GM13976 (cell line): ENCODE measurements at regions not wholly inside any gene's neighbourhood (a gene's known extent, or its start where the extent isn't known, plus 50 kb on each side); places are given as distances from the start of the nearest gene placed in this dataset.

Source experiments
- DNase-seq: peaks from one replicate; pipeline ENCODE4 v3.0.0; 2012; ENCODE audit warnings: low spot score
- CTCF ChIP-seq: IDR thresholded peaks from 2 replicates; pipeline ENCODE4 v1.5.1; 2012; ENCODE audit warnings: borderline replicate concordance, mild to moderate bottlenecking; ENCODE audit not compliant: insufficient read depth; ENCODE audit errors: extremely low read depth, missing control alignments, control extremely low read depth
- in situ Hi-C: fragments of 300-500 bp; cut with MboI; formaldehyde crosslinking; loops from one replicate; pipeline ENCODE4 v1.12.0; 2022; ENCODE audit warnings: low sequenced_read_pairs, mixed read lengths, inconsistent platforms; ENCODE audit not compliant: unreplicated experiment

- DNase-seq: no peak
- no peak for TF ChIP-seq CTCF
- in situ Hi-C loops: no loop called here
Observed at GRCh38 chr5:160925281-160925680, 73.3 kb upstream of the ATP10B start.

- in situ Hi-C loops: no loop called here
- no peak for DNase-seq
- no peak for TF ChIP-seq CTCF
Observed at GRCh38 chr5:160923936-160924710, 72.1 kb upstream of the ATP10B start.

- DNase-seq: no peak
- in situ Hi-C loops: no loop called here
Observed at GRCh38 chr5:160923411-160923810, 71.4 kb upstream of the ATP10B start.

GRCh38 chr5:160922311-160922710, 70.3 kb upstream of the ATP10B start:
- in situ Hi-C loops: no loop called here
- no peak for DNase-seq
- TF ChIP-seq CTCF: no peak

More at GRCh38 chr5:160923411-160923810, 71.4 kb upstream of the ATP10B start:
- no peak for TF ChIP-seq CTCF

- in situ Hi-C loops: no loop called here
Observed at GRCh38 chr5:160921423-160922285, 69.6 kb upstream of the ATP10B start.

More at GRCh38 chr5:160921423-160922285, 69.6 kb upstream of the ATP10B start:
- no peak for DNase-seq
- TF ChIP-seq CTCF: no peak
